Fibroblast of peridontal ligament (primary cell): ENCODE measurements at regions not wholly inside any gene's neighbourhood (a gene's known extent, or its start where the extent isn't known, plus 50 kb on each side); places are given as distances from the start of the nearest gene placed in this dataset.
"Not testable (repeated sequence)": the region's sequence is repeated elsewhere in the genome, so short reads cannot be mapped to it uniquely, and the experiment has no call there.

Source experiments
- DNase-seq: peaks from one replicate; pipeline ENCODE4 v3.0.0-alpha.2; 2010; ENCODE audit errors: extremely low read depth

GRCh38 chr5:136545031-136545430 is 179.7 kb upstream of the TRPC7 start:
- not testable (repeated sequence) for DNase-seq

GRCh38 chr5:136538534-136538933 is 173.2 kb upstream of the TRPC7 start:
- no peak for DNase-seq

GRCh38 chr5:136529081-136529480 is 163.7 kb upstream of the TRPC7 start:
- DNase-seq = no peak

- no peak for DNase-seq
Measured at GRCh38 chr5:136528481-136529030, 163.2 kb upstream of the TRPC7 start.

- DNase-seq = no peak
Measured at GRCh38 chr5:136527311-136527710, 162.0 kb upstream of the TRPC7 start.

GRCh38 chr5:136526791-136527190 is 161.4 kb upstream of the TRPC7 start:
- no peak for DNase-seq

- no peak for DNase-seq
Measured at GRCh38 chr5:136526021-136526420, 160.7 kb upstream of the TRPC7 start.

- no peak for DNase-seq
Measured at GRCh38 chr5:136525597-136525996, 160.3 kb upstream of the TRPC7 start.

- DNase-seq = no peak
Measured at GRCh38 chr5:136522217-136522956, 157.0 kb upstream of the TRPC7 start.

- DNase-seq = no peak
Measured at GRCh38 chr5:136521696-136522095, 156.4 kb upstream of the TRPC7 start.

- DNase-seq = no peak
Measured at GRCh38 chr5:136518814-136519213, 153.5 kb upstream of the TRPC7 start.

- no peak for DNase-seq
Measured at GRCh38 chr5:136518174-136518573, 152.8 kb upstream of the TRPC7 start.

- no peak for DNase-seq
Measured at GRCh38 chr5:136517755-136518154, 152.4 kb upstream of the TRPC7 start.

- no peak for DNase-seq
Measured at GRCh38 chr5:136516637-136517036, 151.3 kb upstream of the TRPC7 start.

GRCh38 chr5:136513430-136513829 is 148.1 kb upstream of the TRPC7 start:
- no peak for DNase-seq

- no peak for DNase-seq
Measured at GRCh38 chr5:136511046-136511445, 145.7 kb upstream of the TRPC7 start.

GRCh38 chr5:136510481-136510880 is 145.1 kb upstream of the TRPC7 start:
- DNase-seq = no peak

GRCh38 chr5:136506131-136506530 is 140.8 kb upstream of the TRPC7 start:
- DNase-seq = no peak

- no peak for DNase-seq
Measured at GRCh38 chr5:136501133-136501532, 135.8 kb upstream of the TRPC7 start.

- DNase-seq = no peak
Measured at GRCh38 chr5:136492587-136492986, 127.2 kb upstream of the TRPC7 start.

- no peak for DNase-seq
Measured at GRCh38 chr5:136491806-136492205, 126.5 kb upstream of the TRPC7 start.

- DNase-seq = no peak
Measured at GRCh38 chr5:136484808-136485325, 119.5 kb upstream of the TRPC7 start.

- DNase-seq = no peak
Measured at GRCh38 chr5:136482206-136482605, 116.9 kb upstream of the TRPC7 start.

- no peak for DNase-seq
Measured at GRCh38 chr5:136474466-136474865, 109.1 kb upstream of the TRPC7 start.
